Stimulated activated CD4-positive, alpha-beta T cell treated with anti-CD3 and anti-CD28 coated beads, Interleukin-1b, Interleukin-23, amount 100 ng/mL, for 24 hours (primary cell): ENCODE measurements at regions not wholly inside any gene's neighbourhood (a gene's known extent, or its start where the extent isn't known, plus 50 kb on each side); places are given as distances from the start of the nearest gene placed in this dataset.

Source experiments
- DNase-seq, 4 experiments: peaks; one replicate each; pipeline ENCODE4 v3.0.0-alpha.2; 2020; ENCODE audit warnings: low read depth in 4 of 4, low spot score in 1 of 4

- DNase-seq: no peak
Measured at GRCh38 chr4:53651156-53651735, 60.0 kb upstream of the LNX1 start.

- no peak for DNase-seq
Measured at GRCh38 chr4:53649357-53649756, 58.1 kb upstream of the LNX1 start.

GRCh38 chr4:53647547-53647946 is 56.3 kb upstream of the LNX1 start:
- no peak for DNase-seq

GRCh38 chr4:53646795-53647194 is 55.5 kb upstream of the LNX1 start:
- DNase-seq: no peak

GRCh38 chr4:53645108-53645507 is 53.8 kb upstream of the LNX1 start:
- DNase-seq: no peak

- no peak for DNase-seq
Measured at GRCh38 chr4:53644607-53645006, 53.3 kb upstream of the LNX1 start.
